GM12873 (cell line): ENCODE measurements at regions not wholly inside any gene's neighbourhood (a gene's known extent, or its start where the extent isn't known, plus 50 kb on each side); places are given as distances from the start of the nearest gene placed in this dataset.

Experiments
- CTCF ChIP-seq: IDR thresholded peaks from 2 replicates; pipeline ENCODE4 v1.5.1; 2012; ENCODE audit warnings: low read depth, mild to moderate bottlenecking, moderate library complexity, low read length, control low read depth; ENCODE audit not compliant: insufficient read depth; ENCODE audit errors: missing control alignments

- TF ChIP-seq CTCF, result no peak
These were observed 122.8 kb upstream of the FHL2 start for GRCh38 chr2:105521616-105522015.

- TF ChIP-seq CTCF, result peak; percentile 30
These were observed 122.3 kb upstream of the FHL2 start for GRCh38 chr2:105521176-105521575.

GRCh38 chr2:105519516-105519915, 120.7 kb upstream of the FHL2 start:
- no peak for TF ChIP-seq CTCF

- no peak for TF ChIP-seq CTCF
These were observed 120.0 kb upstream of the FHL2 start for GRCh38 chr2:105518897-105519296.

- TF ChIP-seq CTCF, result no peak
These were observed 119.2 kb upstream of the FHL2 start for GRCh38 chr2:105517814-105518705.

- TF ChIP-seq CTCF, result no peak
These were observed 116.9 kb upstream of the FHL2 start for GRCh38 chr2:105515581-105516415.

GRCh38 chr2:105514576-105514975, 115.7 kb upstream of the FHL2 start:
- TF ChIP-seq CTCF, result no peak
